MM.1S (cell line): ENCODE measurements at regions not wholly inside any gene's neighbourhood (a gene's known extent, or its start where the extent isn't known, plus 50 kb on each side); places are given as distances from the start of the nearest gene placed in this dataset.

ENCODE experiments used
- DNase-seq: peaks from one replicate; pipeline ENCODE4 v3.0.0-alpha.2; 2015
- H2AFZ ChIP-seq: fragments of 300-600 bp; sonication (generic); 2 replicates; pipeline ENCODE4 v1.6.0; 2016; ENCODE audit warnings: antibody characterized with exemption, low read length
- H3F3A ChIP-seq: fragments of 300-600 bp; sonication (generic); 2 replicates; pipeline ENCODE4 v1.6.1; 2016; ENCODE audit warnings: mild to moderate bottlenecking, antibody characterized with exemption, low read length, moderate library complexity, mixed read lengths; ENCODE audit not compliant: insufficient read depth
- H3K27ac ChIP-seq: fragments of 300-600 bp; sonication (generic); 2 replicates; pipeline ENCODE4 v1.5.1; 2016; ENCODE audit warnings: mild to moderate bottlenecking, low read length
- H3K27me3 ChIP-seq: fragments of 300-600 bp; sonication (generic); replicated peaks from 2 replicates; pipeline ENCODE4 v1.6.0; 2016; ENCODE audit warnings: low read length; ENCODE audit not compliant: insufficient read depth
- H3K36me3 ChIP-seq: fragments of 300-600 bp; sonication (generic); replicated peaks from 2 replicates; pipeline ENCODE4 v1.6.1; 2016; ENCODE audit warnings: mild to moderate bottlenecking, low read length, mixed read lengths; ENCODE audit not compliant: insufficient read depth
- H3K4me1 ChIP-seq: fragments of 300-600 bp; sonication (generic); 2 replicates; pipeline ENCODE4 v1.6.1; 2016; ENCODE audit warnings: low read length, mixed read lengths
- H3K4me2 ChIP-seq: fragments of 300-600 bp; sonication (generic); 2 replicates; pipeline ENCODE4 v1.6.0; 2016; ENCODE audit warnings: low read depth, low read length
- H3K4me3 ChIP-seq: fragments of 300-600 bp; sonication (generic); 2 replicates; pipeline ENCODE4 v1.5.1; 2016; ENCODE audit warnings: low read length, mixed read lengths
- H3K79me2 ChIP-seq: fragments of 300-600 bp; sonication (generic); 2 replicates; pipeline ENCODE4 v1.6.1; 2016; ENCODE audit warnings: mixed run types, low read length, mixed read lengths
- H3K9ac ChIP-seq: fragments of 300-600 bp; sonication (generic); 2 replicates; pipeline ENCODE4 v1.6.1; 2016; ENCODE audit warnings: low read length, mixed read lengths
- H3K9me2 ChIP-seq: fragments of 300-600 bp; sonication (generic); replicated peaks from 2 replicates; pipeline ENCODE4 v1.6.1; 2016; ENCODE audit warnings: mild to moderate bottlenecking, low read length, mixed read lengths; ENCODE audit not compliant: insufficient read depth
- H3K9me3 ChIP-seq: fragments of 300-600 bp; sonication (generic); replicated peaks from 2 replicates; pipeline ENCODE4 v1.6.1; 2016; ENCODE audit warnings: mild to moderate bottlenecking, low read length, mixed read lengths; ENCODE audit not compliant: insufficient read depth
- H4K20me1 ChIP-seq: fragments of 300-600 bp; sonication (generic); 2 replicates; pipeline ENCODE4 v1.6.1; 2016; ENCODE audit warnings: mild to moderate bottlenecking, low read length, moderate library complexity, mixed read lengths; ENCODE audit not compliant: insufficient read depth
- EZH2 ChIP-seq: fragments of 300-600 bp; sonication (generic); optimal IDR thresholded peaks from 2 replicates; pipeline ENCODE3; 2017; ENCODE audit warnings: low read depth, mild to moderate bottlenecking, antibody characterized with exemption, low read length, mixed read lengths
- EZH2phosphoT487 ChIP-seq: fragments of 300-600 bp; sonication (generic); IDR thresholded peaks from 2 replicates; pipeline ENCODE4 v1.6.1; 2018; ENCODE audit warnings: antibody characterized with exemption, low read length
- TF ChIP-seq, protein P1 (sequence below): fragments of 300-600 bp; sonication (generic); IDR thresholded peaks from 2 replicates; pipeline ENCODE4 v1.5.1; 2016; ENCODE audit warnings: antibody characterized with exemption, low read length, mixed read lengths

DNA sequence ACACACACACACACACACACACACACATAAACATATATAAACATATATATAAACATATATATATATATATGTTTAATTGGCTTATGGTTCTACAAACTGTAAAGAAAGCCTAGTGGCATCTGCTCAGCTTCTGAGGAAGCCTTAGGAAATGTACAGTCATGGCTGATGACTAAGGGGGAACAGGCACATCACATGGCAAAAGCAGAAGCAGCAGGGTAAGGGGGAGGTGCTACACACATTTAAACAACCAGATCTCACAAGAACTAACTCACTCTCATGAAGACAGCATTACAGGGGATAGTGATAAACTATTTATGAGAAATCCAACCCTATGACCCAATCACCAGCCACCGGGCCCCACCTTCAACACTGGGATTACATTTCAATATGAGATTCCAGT lies 922.9 kb downstream of the SI start:
- no peaks in the 10 kb centered on the region for H3K9me3 ChIP-seq
- H3K36me3 ChIP-seq: no peaks in the 10 kb centered on the region
- no peaks in the 10 kb centered on the region for H3K4me1 ChIP-seq
- H3F3A ChIP-seq: no peaks in the 10 kb centered on the region
- no peak overlapping the region for H3K9ac ChIP-seq
- no peaks in the 10 kb centered on the region for H4K20me1 ChIP-seq
- no peak overlapping the region for H3K4me2 ChIP-seq
- H3K27me3 ChIP-seq: no peaks in the 10 kb centered on the region
- no peak for DNase-seq
- H3K27ac ChIP-seq: no peak overlapping the region
- H3K9me2 ChIP-seq: no peaks in the 10 kb centered on the region
- TF ChIP-seq EZH2phosphoT487 (no peak), EZH2 (no peak)
- TF ChIP-seq, protein P1, sequence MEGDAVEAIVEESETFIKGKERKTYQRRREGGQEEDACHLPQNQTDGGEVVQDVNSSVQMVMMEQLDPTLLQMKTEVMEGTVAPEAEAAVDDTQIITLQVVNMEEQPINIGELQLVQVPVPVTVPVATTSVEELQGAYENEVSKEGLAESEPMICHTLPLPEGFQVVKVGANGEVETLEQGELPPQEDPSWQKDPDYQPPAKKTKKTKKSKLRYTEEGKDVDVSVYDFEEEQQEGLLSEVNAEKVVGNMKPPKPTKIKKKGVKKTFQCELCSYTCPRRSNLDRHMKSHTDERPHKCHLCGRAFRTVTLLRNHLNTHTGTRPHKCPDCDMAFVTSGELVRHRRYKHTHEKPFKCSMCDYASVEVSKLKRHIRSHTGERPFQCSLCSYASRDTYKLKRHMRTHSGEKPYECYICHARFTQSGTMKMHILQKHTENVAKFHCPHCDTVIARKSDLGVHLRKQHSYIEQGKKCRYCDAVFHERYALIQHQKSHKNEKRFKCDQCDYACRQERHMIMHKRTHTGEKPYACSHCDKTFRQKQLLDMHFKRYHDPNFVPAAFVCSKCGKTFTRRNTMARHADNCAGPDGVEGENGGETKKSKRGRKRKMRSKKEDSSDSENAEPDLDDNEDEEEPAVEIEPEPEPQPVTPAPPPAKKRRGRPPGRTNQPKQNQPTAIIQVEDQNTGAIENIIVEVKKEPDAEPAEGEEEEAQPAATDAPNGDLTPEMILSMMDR: no peak
- no peak overlapping the region for H3K4me3 ChIP-seq
- H3K79me2 ChIP-seq: no peaks in the 10 kb centered on the region
- no peak overlapping the region for H2AFZ ChIP-seq

DNA sequence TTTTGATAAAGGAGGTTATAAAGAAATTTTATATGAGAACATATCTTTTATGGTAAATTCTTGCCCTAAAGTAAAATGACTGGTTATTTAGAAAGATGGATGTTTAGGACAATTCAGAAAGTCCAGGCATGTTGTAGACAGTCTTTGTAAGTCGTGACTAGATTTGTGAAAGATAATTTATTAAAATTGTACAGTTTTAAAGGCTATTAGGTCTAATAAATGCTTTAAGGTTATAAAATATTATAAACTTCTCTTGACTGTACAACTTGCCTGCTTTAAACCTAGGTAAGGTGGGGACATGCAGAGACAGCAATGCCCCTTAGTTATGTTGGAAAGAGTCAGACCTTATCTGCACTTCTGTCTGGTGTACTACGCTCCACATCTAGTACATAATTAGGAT lies 933.5 kb downstream of the SI start:
- no peaks in the 10 kb centered on the region for H3K27me3 ChIP-seq
- no peak overlapping the region for H3K4me3 ChIP-seq
- no peaks in the 10 kb centered on the region for H3K79me2 ChIP-seq
- H3K4me1 ChIP-seq: no peaks in the 10 kb centered on the region
- no peak overlapping the region for H3K4me2 ChIP-seq
- H3K9me2 ChIP-seq: no peaks in the 10 kb centered on the region
- no peak overlapping the region for H3K9ac ChIP-seq
- H3K27ac ChIP-seq: no peak overlapping the region
- no peak overlapping the region for H2AFZ ChIP-seq
- H3F3A ChIP-seq: no peaks in the 10 kb centered on the region
- H3K9me3 ChIP-seq: no peaks in the 10 kb centered on the region
- no peaks in the 10 kb centered on the region for H3K36me3 ChIP-seq
- no peak for TF ChIP-seq EZH2
- TF ChIP-seq EZH2phosphoT487: no peak
- TF ChIP-seq, protein P1: no peak
- H4K20me1 ChIP-seq: no peaks in the 10 kb centered on the region
- no peak for DNase-seq

DNA sequence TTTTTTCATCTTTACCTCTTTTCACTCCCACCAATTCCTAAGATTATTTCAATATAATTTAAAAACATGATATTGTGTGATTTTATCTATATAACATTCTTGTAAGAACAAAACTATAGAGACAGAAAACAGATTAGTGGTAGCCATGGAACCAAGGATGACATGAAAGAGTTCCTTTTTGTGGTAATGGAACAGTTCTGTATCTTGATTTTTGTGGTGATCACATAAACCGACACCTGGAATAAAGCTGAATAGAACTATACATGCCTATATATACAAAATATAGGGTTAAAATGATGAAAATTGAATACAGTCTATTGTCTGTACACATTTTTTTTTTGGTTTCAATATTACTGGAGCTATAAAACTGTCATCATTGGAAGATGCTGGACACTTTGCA lies 945.4 kb downstream of the SI start:
- Histone ChIP-seq H3K4me2 (no peak overlapping the region), H3K79me2 (no peaks in the 10 kb centered on the region), H2AFZ (no peak overlapping the region), H3K9me2 (no peaks in the 10 kb centered on the region; the same call in 1 of the 2 replicates), H3K9ac (no peak overlapping the region), H3K4me1 (no peaks in the 10 kb centered on the region), H3K27me3 (no peaks in the 10 kb centered on the region), H3K36me3 (no peaks in the 10 kb centered on the region), H4K20me1 (no peaks in the 10 kb centered on the region), H3K4me3 (no peak overlapping the region), H3F3A (no peaks in the 10 kb centered on the region), H3K9me3 (no peaks in the 10 kb centered on the region), H3K27ac (no peak overlapping the region)
- no peak for DNase-seq
- no peak for TF ChIP-seq EZH2phosphoT487
- no peak for TF ChIP-seq EZH2
- TF ChIP-seq, protein P1: no peak
